CD4-positive, alpha-beta T cell treated with Interleukin-15 for 4 hours (primary cell): ENCODE measurements at regions not wholly inside any gene's neighbourhood (a gene's known extent, or its start where the extent isn't known, plus 50 kb on each side); places are given as distances from the start of the nearest gene placed in this dataset.

ENCODE experiments used
- DNase-seq: peaks from one replicate; pipeline ENCODE4 v3.0.0-alpha.2; 2020; ENCODE audit warnings: low spot score

DNA sequence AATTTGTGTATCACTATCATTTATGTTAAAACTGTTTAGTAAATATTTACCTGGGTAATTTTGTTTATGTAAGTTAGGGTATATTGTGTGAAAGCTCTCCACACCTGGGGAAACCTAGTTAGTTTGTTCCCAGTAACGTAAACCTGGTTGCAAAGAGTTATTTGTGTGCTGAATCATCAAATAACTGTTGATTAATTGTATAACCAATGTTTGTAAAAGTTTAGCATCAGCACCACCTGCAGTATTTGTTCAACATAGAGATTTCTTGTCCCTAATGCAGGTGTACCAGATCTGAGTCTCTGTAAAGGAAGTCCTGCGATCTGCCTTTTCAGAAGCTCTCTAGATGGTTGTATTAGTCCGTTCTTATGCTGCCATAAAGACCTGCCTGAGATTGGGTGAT, 440.4 kb downstream of the COL12A1 start:
- no peak for DNase-seq

DNA sequence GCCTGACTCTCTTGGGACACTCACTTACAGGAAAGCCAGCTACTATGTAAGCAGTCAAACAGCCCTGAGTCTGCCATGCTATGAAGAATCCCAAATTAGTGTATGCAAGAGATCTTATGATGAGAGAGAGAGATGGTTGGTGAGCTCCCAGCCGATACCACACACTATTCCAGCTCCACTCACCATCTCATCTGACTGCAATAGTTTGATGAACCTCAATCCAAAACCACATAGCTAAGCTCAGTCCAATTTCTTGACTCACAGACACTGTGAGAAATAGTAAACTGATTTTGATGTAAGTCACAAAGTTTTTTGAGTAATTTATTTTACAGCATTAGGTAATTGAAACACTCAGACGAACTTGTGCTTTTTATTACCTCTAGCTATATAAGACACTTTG, 441.4 kb downstream of the COL12A1 start:
- DNase-seq = no peak

DNA sequence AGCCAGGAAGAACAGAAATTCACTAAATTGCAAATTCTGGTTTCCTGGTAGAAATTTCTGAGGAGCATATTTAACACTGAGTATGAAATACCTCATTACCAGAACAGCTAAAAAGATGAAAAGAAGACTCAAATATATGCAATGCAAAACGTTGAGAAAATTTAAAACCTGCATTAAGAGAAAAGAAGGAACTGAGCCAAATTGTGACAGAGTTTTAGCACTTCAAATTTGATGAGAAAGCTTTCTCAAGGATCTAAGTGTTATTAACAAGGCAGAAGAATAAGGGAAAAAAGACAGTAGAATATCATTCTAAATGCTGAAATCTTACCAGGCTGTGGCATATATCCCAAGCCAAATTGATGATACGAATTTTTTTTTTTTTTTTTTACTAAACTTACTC, 443.0 kb downstream of the COL12A1 start:
- DNase-seq = no peak

GRCh38 chr6:74757813-74758212, 448.0 kb downstream of the COL12A1 start:
- no peak for DNase-seq

DNA sequence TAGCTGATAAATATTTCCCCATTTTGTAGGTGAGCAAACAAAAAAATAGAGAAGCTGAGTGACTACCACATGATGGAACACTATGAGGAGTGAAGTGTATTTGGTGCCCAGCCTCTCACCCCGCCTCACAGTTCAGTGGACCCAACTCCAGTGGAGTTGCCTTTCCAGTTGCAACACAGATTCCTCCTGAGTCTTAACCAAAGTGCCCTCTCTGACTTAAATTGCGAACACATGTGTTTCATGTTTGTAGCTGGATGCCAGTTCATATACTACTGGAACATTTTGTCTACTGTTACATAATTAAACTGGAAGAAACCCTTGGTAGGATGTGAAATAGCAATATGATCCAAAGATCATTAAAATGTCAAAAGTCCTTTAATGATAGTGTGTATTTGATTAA, 448.9 kb downstream of the COL12A1 start:
- DNase-seq = no peak

- DNase-seq = no peak
Observed at GRCh38 chr6:74755778-74756177, 450.1 kb downstream of the COL12A1 start.

GRCh38 chr6:74755196-74755595, 450.7 kb downstream of the COL12A1 start:
- no peak for DNase-seq

DNA sequence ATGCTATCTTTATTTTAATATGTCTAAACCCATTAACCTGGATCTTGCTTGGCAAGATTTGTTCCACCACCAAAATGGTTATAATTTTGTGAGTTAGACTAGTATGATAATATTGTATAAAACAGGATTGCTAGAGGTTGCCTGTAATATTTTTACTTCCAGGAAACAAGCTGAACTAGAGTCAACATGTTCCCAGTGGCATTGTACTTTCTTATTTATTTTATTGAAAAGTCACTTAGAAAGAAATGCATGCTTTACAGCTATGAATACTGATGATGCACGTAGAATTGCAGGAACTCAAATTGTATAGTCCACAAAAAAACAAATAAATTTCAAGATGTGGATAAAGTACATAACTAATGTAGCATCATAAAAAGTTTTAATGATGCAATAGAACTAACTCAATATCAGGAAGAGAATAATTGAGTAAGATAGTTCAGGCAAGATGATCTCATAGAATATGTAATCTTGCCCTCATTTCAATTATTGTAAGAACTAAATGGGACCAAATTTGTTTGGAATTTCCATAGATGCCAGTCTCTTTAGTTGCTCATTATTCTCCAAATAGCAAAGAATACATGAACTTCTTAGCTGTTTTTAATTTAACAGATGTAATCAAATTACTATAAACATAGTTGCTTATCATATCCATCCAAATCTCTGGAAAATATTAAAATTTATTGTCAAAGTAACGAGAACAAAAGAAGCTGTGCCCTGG, 451.8 kb downstream of the COL12A1 start:
- DNase-seq = no peak

- DNase-seq = no peak
Observed at GRCh38 chr6:74752303-74752702, 453.6 kb downstream of the COL12A1 start.

GRCh38 chr6:74750826-74751225, 455.0 kb downstream of the COL12A1 start:
- DNase-seq = no peak

- DNase-seq = no peak
Observed at GRCh38 chr6:74749211-74750147, 456.4 kb downstream of the COL12A1 start.

DNA sequence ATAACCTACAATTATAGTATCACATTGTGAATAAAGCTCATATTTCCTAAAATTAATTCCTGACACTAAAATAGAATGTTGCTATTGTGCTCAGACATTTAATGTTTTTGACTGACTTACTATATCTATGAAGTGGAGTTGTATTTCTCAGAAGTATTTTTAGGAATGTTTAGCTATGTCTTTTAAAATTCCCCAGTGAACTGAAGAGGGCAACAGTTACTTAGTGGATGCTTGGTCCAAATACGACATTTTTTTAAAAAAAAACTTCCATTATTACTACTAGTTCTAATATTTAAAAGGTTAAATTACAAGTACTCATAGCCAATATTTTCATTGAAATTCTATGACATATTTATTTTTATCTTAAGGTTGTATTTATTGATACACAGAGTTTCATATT, 460.2 kb downstream of the COL12A1 start:
- no peak for DNase-seq

DNA sequence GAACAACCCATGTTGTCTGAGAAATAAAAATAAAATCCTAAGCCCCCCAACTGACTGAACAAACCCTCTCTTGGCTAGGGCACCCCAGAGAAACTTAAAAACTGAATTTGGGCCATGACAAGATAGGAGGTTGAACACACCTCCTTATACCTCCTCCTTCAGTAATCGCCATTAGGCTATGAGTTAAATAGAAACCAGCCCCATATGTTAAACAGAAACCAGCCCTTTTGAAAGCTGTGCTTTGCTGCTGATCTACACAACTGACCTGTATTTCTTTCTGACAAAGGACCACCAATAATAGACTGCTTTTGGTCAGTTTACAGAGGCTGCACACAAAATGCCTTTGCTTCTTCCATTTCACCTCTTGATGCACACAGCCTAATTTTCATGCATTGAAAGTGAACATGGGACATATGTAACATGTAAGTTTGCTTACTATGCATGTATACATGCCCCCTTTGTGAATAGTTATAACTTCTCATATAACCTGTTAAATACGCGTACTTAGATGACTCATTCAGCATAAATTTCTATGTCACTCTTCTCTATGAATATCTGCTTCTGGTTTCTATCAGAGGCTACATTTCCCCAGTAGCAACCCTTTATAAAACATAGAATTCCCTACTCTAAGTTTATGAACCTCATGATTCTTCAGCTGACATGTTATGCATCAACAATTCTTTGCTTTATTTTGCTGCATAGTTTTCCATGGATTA, 462.9 kb downstream of the COL12A1 start:
- DNase-seq = no peak

DNA sequence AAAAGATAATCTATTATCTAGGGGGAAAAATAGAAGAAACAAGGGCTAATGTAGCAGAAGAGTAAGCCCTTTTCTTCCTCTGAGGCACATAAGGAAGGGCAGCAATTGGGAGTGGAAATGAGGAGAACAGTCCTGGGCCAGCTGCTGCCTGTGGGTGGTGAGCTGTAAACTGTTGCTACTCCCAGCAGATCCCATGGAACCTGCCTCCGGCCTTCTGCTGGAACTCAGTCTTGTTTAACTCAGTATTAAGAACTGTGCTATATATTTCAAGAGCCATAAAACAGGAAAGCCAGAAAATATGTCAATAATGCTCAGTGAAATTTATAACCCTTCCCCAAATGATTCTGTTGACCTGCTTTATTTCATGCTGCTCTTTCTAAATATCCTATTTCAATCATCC, 464.2 kb downstream of the COL12A1 start:
- no peak for DNase-seq

GRCh38 chr6:74735304-74735703, 470.5 kb downstream of the COL12A1 start:
- DNase-seq = no peak

DNA sequence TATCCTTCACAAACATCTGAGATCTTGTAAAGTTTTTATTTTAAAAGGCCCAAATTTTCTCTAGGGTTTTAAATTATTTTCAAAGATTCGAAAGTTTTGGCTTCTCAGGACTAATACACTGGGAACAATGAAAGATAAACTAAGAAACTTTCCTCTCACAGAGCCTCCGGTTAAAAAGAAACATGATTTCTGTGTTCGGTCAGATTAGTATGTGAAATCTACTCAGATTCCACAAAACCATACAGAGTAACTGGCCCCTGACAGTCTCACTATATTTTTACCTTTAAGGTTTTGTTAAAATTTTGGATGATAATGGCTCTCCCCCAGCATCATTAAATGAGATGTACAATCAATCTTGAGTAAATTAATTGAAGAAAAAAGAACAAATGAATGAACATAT, 471.0 kb downstream of the COL12A1 start:
- DNase-seq = no peak

DNA sequence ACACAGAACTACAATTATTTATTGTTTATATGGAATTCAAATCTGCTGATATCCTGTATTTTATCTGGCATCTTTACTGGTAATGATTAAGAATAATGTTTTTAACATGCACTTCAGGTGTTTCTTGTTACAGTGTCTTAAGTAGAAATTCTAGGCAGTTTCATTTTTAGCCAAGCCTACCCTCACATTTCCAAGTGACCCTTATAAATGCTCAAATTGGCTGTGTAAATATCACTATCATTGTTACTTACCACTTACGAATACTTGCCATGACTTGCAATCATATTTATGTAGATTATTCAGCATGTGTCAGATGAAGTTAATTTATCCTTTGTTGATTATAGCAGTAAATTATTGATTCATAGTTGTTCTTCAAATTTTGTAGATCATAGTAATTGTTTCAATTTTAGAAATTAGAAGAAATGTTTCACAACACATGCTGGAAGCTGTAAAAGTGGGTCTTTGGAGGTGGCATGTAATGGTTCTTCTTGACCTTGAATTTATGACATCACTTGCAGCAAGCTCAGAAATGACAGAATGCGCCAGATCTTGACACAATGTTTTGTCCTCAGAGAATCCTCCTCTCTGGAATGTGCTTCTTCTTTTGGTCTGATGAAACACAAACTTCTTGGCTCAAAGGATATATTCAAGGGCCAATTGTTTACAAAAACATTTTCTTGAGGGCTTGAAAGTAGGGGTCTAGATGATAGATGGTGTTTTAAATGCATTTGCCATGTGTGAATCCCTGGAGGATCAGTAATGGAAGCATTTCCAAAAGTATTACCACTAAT, 471.8 kb downstream of the COL12A1 start:
- DNase-seq = no peak

DNA sequence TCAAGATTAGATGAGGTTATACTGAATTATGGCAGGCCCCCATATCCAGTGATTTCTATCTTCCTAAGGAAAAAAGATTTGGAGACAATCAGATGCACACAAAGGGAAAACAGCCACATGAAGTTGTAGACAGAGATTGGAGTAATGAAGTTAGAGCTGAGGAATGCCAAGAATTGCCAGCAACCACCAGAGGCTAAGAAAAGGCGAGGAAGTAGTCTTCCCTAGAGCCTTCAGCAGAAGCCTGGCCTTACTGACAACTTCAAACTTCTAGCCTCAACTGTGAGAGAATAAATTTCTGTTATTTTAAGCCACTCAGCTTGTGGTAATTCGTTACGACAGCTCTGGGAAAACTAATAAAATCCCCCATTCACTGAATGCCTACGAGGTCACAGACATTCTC, 473.9 kb downstream of the COL12A1 start:
- DNase-seq = no peak

- no peak for DNase-seq
Observed at GRCh38 chr6:74731204-74731603, 474.6 kb downstream of the COL12A1 start.

DNA sequence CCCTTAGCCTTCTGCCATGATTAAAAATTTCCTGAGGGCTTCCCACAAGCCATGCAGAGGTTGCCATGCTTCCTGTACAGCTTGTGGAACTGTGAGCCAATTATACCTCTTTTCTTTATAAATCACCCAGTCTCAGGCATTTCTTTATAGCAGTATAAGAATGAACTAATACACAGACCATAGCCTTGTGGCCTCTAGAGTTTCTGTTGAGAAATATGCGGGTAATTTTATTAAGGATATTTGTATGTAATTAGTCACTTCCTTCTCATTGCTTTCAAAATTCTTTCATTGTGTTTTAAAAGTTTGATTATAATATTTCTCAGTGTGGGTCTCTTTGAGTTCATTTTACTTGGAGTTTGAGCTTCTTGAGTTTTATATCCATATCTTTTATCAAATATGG, 484.9 kb downstream of the COL12A1 start:
- no peak for DNase-seq

DNA sequence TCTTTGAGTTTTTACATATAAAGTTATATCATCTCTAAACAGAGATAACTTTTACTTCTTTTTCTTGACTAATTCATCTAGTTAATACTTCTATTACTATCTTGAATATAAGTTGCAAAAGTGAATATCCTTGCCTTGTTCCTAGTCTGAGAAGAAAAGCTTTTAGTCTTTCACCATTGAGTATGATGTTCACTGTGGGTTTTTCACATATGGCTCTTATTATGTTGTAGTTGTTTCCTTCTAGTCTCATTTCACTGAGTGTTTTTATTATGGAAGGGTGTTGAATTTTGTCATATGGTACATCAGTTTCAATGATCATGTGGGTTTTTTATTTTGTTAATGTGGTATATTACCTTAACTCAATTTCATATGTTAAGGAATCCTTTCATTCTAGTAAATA, 488.3 kb downstream of the COL12A1 start:
- no peak for DNase-seq
